ENCODE measurements at regions not wholly inside any gene's neighbourhood (a gene's known extent, or its start where the extent isn't known, plus 50 kb on each side); places are given as distances from the start of the nearest gene placed in this dataset. TPM values are rescaled to one million over a fixed set of nuclear protein-coding genes. Genes with fewer than 3 reads are reported as not detected.

DNA sequence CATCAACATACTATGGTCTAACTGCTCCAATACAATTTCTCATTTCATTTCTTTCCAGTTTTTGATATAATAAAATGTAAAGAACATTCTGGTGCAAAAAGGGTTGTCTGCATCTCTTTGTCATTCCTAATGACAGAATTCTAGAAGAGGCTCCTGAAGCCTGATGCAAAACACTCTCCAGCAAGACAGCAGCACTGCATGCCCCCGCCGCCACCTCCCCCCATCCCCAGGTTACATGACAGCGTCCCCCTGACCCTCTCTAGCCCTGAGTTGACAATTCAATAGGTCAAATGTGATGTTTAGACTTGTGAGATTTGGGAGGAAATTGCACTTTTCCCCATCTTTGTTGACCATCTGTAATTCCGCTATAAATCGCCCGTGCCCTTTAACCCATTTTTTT, 64.6 kb upstream of the C1orf21 start:
- no peak for DNase-seq

- no peak for DNase-seq
Measured at GRCh38 chr1:184324972-184325371, 61.9 kb upstream of the C1orf21 start.

DNA sequence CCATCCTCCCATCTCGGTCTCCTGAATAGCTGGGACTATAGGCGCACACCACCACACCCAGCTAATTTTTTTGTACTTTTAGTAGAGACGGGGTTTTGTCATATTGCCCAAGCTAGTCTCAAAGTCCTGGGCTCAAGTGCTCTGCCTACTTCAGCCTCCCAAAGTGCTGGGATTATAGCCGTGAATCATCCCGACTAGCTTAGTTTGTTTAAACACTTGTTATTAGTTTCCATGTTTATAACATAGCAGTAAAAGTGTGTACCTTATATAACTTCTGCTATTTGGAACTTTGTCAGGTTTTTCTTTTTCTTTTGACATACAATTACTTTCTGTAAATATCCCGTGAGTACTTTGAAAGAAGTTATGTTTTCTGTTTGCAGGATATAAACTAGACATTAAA, 60.6 kb upstream of the C1orf21 start:
- no peak for DNase-seq

DNA sequence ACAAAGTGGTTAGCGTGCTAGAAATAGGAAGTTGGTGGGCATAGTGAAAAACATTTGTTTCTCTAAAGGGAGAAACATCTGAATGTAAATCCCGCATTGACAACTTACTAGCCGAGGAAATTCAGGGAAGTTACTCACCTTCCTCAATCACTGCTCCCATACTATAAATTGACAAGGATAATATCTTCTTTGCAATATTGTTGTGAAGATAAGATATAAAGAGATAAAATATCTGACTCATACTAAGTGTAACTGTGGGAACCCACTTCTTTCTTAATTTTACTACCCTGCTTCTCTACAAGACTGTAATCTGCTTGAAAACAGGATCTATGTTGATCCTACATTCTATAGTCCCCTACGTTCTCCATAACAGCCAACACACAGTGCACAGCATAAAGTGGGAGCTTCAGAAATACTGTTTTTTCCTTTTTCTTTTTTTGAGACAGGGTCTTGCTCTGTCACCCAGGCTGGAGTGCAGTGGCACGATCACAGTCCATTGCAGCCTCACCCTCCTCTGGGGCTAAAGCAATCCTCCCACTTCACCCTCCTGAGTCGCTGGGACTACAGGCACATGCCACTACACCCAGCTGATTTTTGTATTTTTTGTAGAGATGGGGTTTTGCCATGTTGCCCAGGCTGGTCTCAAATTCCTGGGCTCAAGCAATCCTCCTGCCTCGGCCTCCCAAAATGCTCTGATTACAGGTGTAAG, 57.4 kb upstream of the C1orf21 start:
- no peak for DNase-seq

GRCh38 chr1:184329962-184330868, 56.6 kb upstream of the C1orf21 start:
- no peak for DNase-seq

DNA sequence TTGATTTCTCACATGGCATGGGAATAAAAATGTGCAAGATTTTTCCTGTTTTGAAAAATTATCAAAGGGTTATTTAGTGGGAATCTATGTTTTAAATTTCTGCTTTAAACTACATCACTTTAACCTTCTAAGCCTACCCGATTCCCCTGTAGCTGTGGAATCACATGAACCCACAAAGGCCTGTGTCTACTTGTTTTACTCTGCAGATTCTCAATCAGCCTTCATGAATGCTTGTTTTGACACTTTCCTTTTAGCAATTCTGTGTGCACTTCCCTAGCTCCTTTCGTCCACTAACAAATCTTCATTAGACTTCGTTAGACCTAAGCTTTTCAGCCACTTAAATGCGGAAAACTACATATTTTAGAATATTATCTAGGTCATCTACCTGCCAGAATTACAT, 56.0 kb upstream of the C1orf21 start:
- DNase-seq = no peak

Small RNA genes lying in the stretch of these regions (small RNA-seq; reads per million reads assigned to genes)
- gene RF00019 (ENCODE audit: low replicate concordance) = not detected

Measured in skin of body (tissue), 2 donors.